SK-N-SH treated with all-trans-retinoic acid at 6 μM for 48 hours (cell line): ENCODE measurements at regions not wholly inside any gene's neighbourhood (a gene's known extent, or its start where the extent isn't known, plus 50 kb on each side); places are given as distances from the start of the nearest gene placed in this dataset.

ENCODE experiments used
- ATAC-seq: fragments of 200-7000 bp; cut with Tn5 transposase; 3 replicates; pipeline ENCODE4 v1.9.1; 2020; ENCODE audit warnings: mild to moderate bottlenecking, moderate library complexity
- ARNTL ChIP-seq: fragments of 450-650 bp; formaldehyde crosslinking; IDR thresholded peaks from 2 replicates; pipeline ENCODE4 v1.5.0; 2020; ENCODE audit warnings: low read depth, mild to moderate bottlenecking, moderate library complexity, borderline replicate concordance
- CSDC2 ChIP-seq: fragments of 250-450 bp; sonication (Bioruptor Pico); IDR thresholded peaks from 2 replicates; pipeline ENCODE4 v1.5.0; 2020; ENCODE audit warnings: mild to moderate bottlenecking, moderate library complexity
- ESRRG ChIP-seq: fragments of 250-450 bp; sonication (Bioruptor Pico); IDR thresholded peaks from 2 replicates; pipeline ENCODE4 v1.6.1; 2021; ENCODE audit warnings: mild to moderate bottlenecking
- GLIS3 ChIP-seq: fragments of 250-450 bp; sonication (Bioruptor Pico); IDR thresholded peaks from 2 replicates; pipeline ENCODE4 v1.5.0; 2020; ENCODE audit warnings: mild to moderate bottlenecking, moderate library complexity
- ISL1 ChIP-seq: fragments of 250-450 bp; sonication (Bioruptor Pico); IDR thresholded peaks from 2 replicates; pipeline ENCODE4 v2.1.2; 2022; ENCODE audit warnings: mild to moderate bottlenecking, moderate library complexity
- OSR1 ChIP-seq: fragments of 250-450 bp; sonication (Bioruptor Pico); IDR thresholded peaks from 2 replicates; pipeline ENCODE4 v1.8.0; 2022; ENCODE audit warnings: moderate library complexity, mild to moderate bottlenecking, inconsistent platforms
- RARB ChIP-seq: fragments of 250-450 bp; sonication (Bioruptor Pico); IDR thresholded peaks from 2 replicates; pipeline ENCODE4 v1.8.0; 2021; ENCODE audit warnings: mild to moderate bottlenecking, moderate library complexity
- SNAI2 ChIP-seq: fragments of 250-450 bp; sonication (Bioruptor Pico); IDR thresholded peaks from 2 replicates; pipeline ENCODE4 v1.5.0; 2020; ENCODE audit warnings: mild to moderate bottlenecking, moderate library complexity
- TCF4 ChIP-seq: fragments of 250-450 bp; sonication (Bioruptor Pico); IDR thresholded peaks from 2 replicates; pipeline ENCODE4 v1.8.0; 2021; ENCODE audit warnings: mild to moderate bottlenecking, moderate library complexity, borderline replicate concordance
- TOX ChIP-seq: fragments of 250-450 bp; sonication (Bioruptor Pico); IDR thresholded peaks from 2 replicates; pipeline ENCODE4 v1.8.0; 2021; ENCODE audit warnings: mild to moderate bottlenecking, moderate library complexity, borderline replicate concordance
- ZC3H10 ChIP-seq: fragments of 250-450 bp; sonication (Bioruptor Pico); IDR thresholded peaks from 2 replicates; pipeline ENCODE4 v1.5.1; 2021; ENCODE audit warnings: mild to moderate bottlenecking, moderate library complexity
- ZFP3 ChIP-seq: fragments of 250-450 bp; sonication (Bioruptor Pico); IDR thresholded peaks from 2 replicates; pipeline ENCODE4 v1.5.0; 2020; ENCODE audit warnings: mild to moderate bottlenecking, moderate library complexity
- ZFP30 ChIP-seq: fragments of 450-650 bp; formaldehyde crosslinking; IDR thresholded peaks from 2 replicates; pipeline ENCODE4 v1.5.0; 2022; ENCODE audit warnings: mild to moderate bottlenecking, moderate library complexity
- ZNF565 ChIP-seq: fragments of 450-650 bp; formaldehyde crosslinking; conservative IDR thresholded peaks from 2 replicates; pipeline ENCODE4 v1.5.0; 2020; ENCODE audit warnings: low read depth, mild to moderate bottlenecking, moderate library complexity
- ZNF70 ChIP-seq: fragments of 450-650 bp; formaldehyde crosslinking; IDR thresholded peaks from 2 replicates; pipeline ENCODE4 v1.5.0; 2020; ENCODE audit warnings: mild to moderate bottlenecking, moderate library complexity
- ZNF8 ChIP-seq: fragments of 450-650 bp; formaldehyde crosslinking; IDR thresholded peaks from 2 replicates; pipeline ENCODE4 v1.5.0; 2020; ENCODE audit warnings: mild to moderate bottlenecking, moderate library complexity
- TF ChIP-seq, protein P1 (sequence below): fragments of 250-450 bp; sonication (Bioruptor Pico); IDR thresholded peaks from 2 replicates; pipeline ENCODE4 v1.5.0; 2020; ENCODE audit warnings: mild to moderate bottlenecking, moderate library complexity
- TF ChIP-seq, protein P2 (sequence below): fragments of 250-450 bp; sonication (Bioruptor Pico); IDR thresholded peaks from 2 replicates; pipeline ENCODE4 v1.5.1; 2020; ENCODE audit warnings: low read depth, mild to moderate bottlenecking, moderate library complexity
- TF ChIP-seq, protein P3 (sequence below): fragments of 250-450 bp; sonication (Bioruptor Pico); IDR thresholded peaks from 2 replicates; pipeline ENCODE4 v1.8.0; 2021; ENCODE audit warnings: low read depth, mild to moderate bottlenecking, moderate library complexity, borderline replicate concordance
- TF ChIP-seq, protein P4 (sequence below): fragments of 250-450 bp; sonication (Bioruptor Pico); IDR thresholded peaks from 2 replicates; pipeline ENCODE4 v1.5.1; 2021; ENCODE audit warnings: mild to moderate bottlenecking, moderate library complexity

DNA sequence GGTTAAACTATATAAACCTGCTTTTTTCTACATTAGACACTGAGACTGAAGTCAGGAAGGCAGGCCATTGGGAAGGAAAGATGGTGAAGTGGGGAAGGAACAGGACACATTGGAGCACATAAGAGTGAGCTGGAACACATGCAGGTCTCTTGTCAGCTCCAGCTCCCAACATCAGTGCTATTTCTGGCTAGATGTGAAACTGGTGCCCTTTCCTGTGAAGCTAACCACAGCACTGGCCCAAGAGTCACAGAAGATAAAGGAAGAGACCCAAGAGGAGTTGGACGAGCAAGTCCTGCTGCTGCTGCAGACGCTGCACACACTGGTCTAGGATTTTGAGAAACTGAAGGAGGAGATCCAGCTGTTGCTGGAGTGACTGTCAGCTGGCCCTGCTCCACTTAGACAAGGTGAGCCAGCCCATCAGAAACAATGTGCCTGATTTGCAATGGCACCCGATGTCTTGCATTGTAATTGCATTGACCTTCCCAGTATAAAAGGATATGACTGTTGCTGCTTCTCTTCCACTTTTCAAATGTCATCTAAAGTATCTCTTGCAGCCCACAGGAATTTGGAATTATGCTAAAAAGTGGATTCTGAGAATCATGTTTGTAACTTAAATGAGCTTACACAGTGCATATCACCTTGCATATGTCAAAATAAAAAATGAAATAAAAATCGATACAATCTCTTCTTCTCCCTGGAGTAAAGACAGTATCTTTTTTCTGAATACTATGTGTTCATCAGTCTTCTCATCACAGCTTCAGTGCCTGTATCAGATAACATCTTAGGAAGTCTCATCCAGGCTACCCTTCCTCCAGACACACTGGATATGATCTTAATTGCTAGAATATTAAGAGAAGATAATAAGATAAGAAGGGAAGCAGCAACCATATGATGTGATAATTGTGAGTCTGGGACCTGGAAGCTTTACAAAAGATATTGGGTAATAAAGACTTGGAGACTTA is 230.7 kb upstream of the SPRY2 start:
- TF ChIP-seq ISL1 (CRISPR knock-in tag) (peak; percentile 51), TOX (peak; percentile 69; the same call in 1 of the 2 replicates), TCF4 (CRISPR knock-in tag) (peak; percentile 94; the same call in 1 of the 2 replicates), RARB (0 out of 2 replicates have a peak, but pooled peaks have one; percentile 25)
- TF ChIP-seq, protein P1, sequence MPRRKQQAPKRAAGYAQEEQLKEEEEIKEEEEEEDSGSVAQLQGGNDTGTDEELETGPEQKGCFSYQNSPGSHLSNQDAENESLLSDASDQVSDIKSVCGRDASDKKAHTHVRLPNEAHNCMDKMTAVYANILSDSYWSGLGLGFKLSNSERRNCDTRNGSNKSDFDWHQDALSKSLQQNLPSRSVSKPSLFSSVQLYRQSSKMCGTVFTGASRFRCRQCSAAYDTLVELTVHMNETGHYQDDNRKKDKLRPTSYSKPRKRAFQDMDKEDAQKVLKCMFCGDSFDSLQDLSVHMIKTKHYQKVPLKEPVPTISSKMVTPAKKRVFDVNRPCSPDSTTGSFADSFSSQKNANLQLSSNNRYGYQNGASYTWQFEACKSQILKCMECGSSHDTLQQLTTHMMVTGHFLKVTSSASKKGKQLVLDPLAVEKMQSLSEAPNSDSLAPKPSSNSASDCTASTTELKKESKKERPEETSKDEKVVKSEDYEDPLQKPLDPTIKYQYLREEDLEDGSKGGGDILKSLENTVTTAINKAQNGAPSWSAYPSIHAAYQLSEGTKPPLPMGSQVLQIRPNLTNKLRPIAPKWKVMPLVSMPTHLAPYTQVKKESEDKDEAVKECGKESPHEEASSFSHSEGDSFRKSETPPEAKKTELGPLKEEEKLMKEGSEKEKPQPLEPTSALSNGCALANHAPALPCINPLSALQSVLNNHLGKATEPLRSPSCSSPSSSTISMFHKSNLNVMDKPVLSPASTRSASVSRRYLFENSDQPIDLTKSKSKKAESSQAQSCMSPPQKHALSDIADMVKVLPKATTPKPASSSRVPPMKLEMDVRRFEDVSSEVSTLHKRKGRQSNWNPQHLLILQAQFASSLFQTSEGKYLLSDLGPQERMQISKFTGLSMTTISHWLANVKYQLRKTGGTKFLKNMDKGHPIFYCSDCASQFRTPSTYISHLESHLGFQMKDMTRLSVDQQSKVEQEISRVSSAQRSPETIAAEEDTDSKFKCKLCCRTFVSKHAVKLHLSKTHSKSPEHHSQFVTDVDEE (CRISPR knock-in tag), result no peak
- ATAC-seq, result peak; percentile 89

DNA sequence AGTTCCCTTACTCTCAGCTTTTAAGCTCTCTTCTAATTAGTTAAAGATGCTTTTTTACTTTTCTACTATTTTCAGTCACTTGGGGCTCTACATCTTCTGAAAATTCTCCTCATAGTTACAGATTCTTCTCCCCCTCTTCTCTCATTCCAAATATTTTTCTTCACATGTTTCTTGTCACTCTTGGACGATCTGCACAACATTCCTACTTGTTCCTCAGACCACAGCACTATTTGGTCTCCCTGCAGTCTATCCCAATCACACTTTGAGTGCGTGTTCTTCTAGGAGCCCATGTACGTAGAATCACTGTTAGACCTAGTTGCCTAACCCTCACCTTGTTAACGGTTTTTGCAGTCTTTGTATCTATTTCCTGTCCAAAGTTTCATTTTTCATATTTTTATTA is 222.5 kb upstream of the SPRY2 start:
- ATAC-seq, result peak; percentile 62
- TF ChIP-seq, protein P2, sequence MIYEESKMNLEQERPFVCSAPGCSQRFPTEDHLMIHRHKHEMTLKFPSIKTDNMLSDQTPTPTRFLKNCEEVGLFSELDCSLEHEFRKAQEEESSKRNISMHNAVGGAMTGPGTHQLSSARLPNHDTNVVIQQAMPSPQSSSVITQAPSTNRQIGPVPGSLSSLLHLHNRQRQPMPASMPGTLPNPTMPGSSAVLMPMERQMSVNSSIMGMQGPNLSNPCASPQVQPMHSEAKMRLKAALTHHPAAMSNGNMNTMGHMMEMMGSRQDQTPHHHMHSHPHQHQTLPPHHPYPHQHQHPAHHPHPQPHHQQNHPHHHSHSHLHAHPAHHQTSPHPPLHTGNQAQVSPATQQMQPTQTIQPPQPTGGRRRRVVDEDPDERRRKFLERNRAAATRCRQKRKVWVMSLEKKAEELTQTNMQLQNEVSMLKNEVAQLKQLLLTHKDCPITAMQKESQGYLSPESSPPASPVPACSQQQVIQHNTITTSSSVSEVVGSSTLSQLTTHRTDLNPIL (CRISPR knock-in tag), result no peak
- no peak for TF ChIP-seq ISL1 (CRISPR knock-in tag)
- no peak for TF ChIP-seq ZFP30 (CRISPR knock-in tag)
- TF ChIP-seq, protein P3, sequence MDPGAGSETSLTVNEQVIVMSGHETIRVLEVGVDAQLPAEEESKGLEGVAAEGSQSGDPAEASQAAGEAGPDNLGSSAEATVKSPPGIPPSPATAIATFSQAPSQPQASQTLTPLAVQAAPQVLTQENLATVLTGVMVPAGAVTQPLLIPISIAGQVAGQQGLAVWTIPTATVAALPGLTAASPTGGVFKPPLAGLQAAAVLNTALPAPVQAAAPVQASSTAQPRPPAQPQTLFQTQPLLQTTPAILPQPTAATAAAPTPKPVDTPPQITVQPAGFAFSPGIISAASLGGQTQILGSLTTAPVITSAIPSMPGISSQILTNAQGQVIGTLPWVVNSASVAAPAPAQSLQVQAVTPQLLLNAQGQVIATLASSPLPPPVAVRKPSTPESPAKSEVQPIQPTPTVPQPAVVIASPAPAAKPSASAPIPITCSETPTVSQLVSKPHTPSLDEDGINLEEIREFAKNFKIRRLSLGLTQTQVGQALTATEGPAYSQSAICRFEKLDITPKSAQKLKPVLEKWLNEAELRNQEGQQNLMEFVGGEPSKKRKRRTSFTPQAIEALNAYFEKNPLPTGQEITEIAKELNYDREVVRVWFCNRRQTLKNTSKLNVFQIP (CRISPR knock-in tag), result no peak
- no peak for TF ChIP-seq ESRRG (CRISPR knock-in tag)
- TF ChIP-seq ZNF70 (CRISPR knock-in tag), result no peak
- TF ChIP-seq, protein P4, sequence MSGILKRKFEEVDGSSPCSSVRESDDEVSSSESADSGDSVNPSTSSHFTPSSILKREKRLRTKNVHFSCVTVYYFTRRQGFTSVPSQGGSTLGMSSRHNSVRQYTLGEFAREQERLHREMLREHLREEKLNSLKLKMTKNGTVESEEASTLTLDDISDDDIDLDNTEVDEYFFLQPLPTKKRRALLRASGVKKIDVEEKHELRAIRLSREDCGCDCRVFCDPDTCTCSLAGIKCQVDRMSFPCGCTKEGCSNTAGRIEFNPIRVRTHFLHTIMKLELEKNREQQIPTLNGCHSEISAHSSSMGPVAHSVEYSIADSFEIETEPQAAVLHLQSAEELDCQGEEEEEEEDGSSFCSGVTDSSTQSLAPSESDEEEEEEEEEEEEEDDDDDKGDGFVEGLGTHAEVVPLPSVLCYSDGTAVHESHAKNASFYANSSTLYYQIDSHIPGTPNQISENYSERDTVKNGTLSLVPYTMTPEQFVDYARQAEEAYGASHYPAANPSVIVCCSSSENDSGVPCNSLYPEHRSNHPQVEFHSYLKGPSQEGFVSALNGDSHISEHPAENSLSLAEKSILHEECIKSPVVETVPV (CRISPR knock-in tag), result no peak
- TF ChIP-seq ZFP3 (CRISPR knock-in tag), result no peak
- no peak for TF ChIP-seq ZC3H10 (CRISPR knock-in tag)
- TF ChIP-seq ZNF565 (CRISPR knock-in tag), result no peak
- no peak for TF ChIP-seq ARNTL
- no peak for TF ChIP-seq SNAI2 (CRISPR knock-in tag)
- TF ChIP-seq, all 23 proteins: peak for 0

DNA sequence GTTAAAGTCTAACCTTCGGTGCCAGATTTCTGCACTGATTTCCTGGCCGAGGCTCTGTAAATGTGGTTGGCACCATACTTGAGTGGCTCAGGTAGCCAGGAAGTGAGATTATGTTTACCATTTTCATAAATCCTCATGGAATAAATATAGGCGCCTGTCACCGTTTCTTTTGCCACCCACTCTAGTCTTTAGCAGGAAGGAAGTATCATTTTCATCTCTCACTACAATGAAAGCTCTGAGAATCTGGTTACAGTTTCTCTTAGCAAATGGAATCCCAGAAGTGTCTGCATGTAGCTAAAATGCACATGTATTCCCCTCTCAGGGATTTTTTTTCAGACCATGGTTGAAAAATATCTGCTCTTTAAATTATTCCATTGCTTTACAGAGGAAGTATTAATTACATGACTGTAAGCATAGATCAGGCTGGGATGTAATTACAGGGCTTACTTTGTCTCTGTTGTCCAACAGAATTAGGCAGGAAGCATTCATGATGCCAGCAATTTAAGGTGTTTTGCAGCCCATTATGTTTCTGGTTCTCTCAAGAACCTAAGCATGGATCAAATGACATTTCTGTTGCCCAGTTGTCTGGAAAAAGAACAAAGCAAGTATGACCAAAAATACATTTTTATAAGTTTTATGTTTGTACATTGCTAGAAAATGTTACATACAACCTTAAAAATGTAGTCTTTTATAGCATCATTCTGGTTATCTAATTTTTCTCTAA is 221.7 kb upstream of the SPRY2 start:
- peak; percentile 88 for ATAC-seq
- TF ChIP-seq ZC3H10 (CRISPR knock-in tag) (no peak), GLIS3 (no peak), OSR1 (no peak), SNAI2 (CRISPR knock-in tag) (no peak), CSDC2 (CRISPR knock-in tag) (no peak), ZNF70 (CRISPR knock-in tag) (no peak), ZFP30 (CRISPR knock-in tag) (no peak), TOX (no peak), ISL1 (CRISPR knock-in tag) (no peak), ESRRG (CRISPR knock-in tag) (no peak), ARNTL (no peak), ZNF8 (CRISPR knock-in tag) (no peak)
- TF ChIP-seq, protein P1 (CRISPR knock-in tag), result no peak
- TF ChIP-seq, protein P2 (CRISPR knock-in tag), result no peak
- TF ChIP-seq, protein P3 (CRISPR knock-in tag), result no peak
